K562 (cell line): ENCODE measurements at regions not wholly inside any gene's neighbourhood (a gene's known extent, or its start where the extent isn't known, plus 50 kb on each side); places are given as distances from the start of the nearest gene placed in this dataset.

Experiments
- CEBPZ ChIP-seq: fragments of 150-350 bp; IDR thresholded peaks from 2 replicates; pipeline ENCODE4 v1.6.1; 2014; ENCODE audit warnings: low read depth, mild to moderate bottlenecking, low read length, borderline replicate concordance
- GABPB1 ChIP-seq: sonication (generic); formaldehyde crosslinking; IDR thresholded peaks from 2 replicates; pipeline ENCODE4 v1.8.0; 2022; ENCODE audit warnings: mild to moderate bottlenecking, missing genetic modification reagents
- ILK ChIP-seq: fragments of 450-650 bp; IDR thresholded peaks from 2 replicates; pipeline ENCODE4 v1.6.1; 2016; ENCODE audit warnings: missing genetic modification characterization, low read depth, mild to moderate bottlenecking, missing compliant biosample characterization, moderate library complexity, borderline replicate concordance
- TAF9B ChIP-seq: fragments of 450-650 bp; IDR thresholded peaks from 2 replicates; pipeline ENCODE4 v1.6.1; 2018; ENCODE audit warnings: mild to moderate bottlenecking; ENCODE audit not compliant: partially characterized antibody
- TSC22D4 ChIP-seq: fragments of 450-650 bp; IDR thresholded peaks from 2 replicates; pipeline ENCODE4 v1.6.1; 2016; ENCODE audit warnings: missing genetic modification characterization, missing biosample characterization, control low read depth
- WHSC1 ChIP-seq: IDR thresholded peaks from one replicate; pipeline ENCODE4 v1.6.1; 2012; ENCODE audit warnings: low read length, control low read depth, inconsistent platforms
- ZBTB7A ChIP-seq: IDR thresholded peaks from 2 replicates; pipeline ENCODE4 v1.6.1; 2011; ENCODE audit warnings: low read depth, mild to moderate bottlenecking, low read length, moderate library complexity, borderline replicate concordance; ENCODE audit not compliant: control insufficient read depth
- ZEB2 ChIP-seq: fragments of 450-650 bp; IDR thresholded peaks from 2 replicates; pipeline ENCODE4 v1.6.1; 2016
- TF ChIP-seq, protein P1 (sequence below): fragments of 250-450 bp; sonication (Bioruptor Pico); IDR thresholded peaks from 2 replicates; pipeline ENCODE4 v1.4.0; 2020; ENCODE audit warnings: borderline replicate concordance

DNA sequence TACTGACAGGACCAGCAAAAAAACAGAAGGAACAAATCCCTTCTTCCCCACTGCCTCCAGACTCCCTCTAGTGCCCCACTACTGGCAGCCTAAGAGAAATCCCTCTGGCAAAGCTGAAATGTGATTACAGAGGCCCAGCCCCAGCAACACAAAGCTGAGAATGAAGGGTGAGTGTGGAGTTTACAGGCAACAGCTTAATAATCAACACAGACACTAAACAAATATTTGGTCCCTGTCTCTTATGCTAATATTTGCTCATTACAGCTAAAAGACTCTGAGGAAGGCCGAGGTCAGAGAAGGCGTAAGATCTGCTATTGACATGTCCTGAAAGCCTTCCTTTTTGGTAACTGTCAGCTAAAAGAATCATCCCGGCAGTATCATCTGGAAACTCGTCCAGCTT is 308.5 kb upstream of the RASGRP1 start (continued):
- no peak for TF ChIP-seq CEBPZ
- TF ChIP-seq GABPB1: no peak
- TF ChIP-seq ZEB2: no peak
- no peak for TF ChIP-seq ZBTB7A
- no peak for TF ChIP-seq TSC22D4
- no peak for TF ChIP-seq ILK (tag)
- TF ChIP-seq TAF9B: no peak
- TF ChIP-seq WHSC1: no peak
- TF ChIP-seq, protein P1, sequence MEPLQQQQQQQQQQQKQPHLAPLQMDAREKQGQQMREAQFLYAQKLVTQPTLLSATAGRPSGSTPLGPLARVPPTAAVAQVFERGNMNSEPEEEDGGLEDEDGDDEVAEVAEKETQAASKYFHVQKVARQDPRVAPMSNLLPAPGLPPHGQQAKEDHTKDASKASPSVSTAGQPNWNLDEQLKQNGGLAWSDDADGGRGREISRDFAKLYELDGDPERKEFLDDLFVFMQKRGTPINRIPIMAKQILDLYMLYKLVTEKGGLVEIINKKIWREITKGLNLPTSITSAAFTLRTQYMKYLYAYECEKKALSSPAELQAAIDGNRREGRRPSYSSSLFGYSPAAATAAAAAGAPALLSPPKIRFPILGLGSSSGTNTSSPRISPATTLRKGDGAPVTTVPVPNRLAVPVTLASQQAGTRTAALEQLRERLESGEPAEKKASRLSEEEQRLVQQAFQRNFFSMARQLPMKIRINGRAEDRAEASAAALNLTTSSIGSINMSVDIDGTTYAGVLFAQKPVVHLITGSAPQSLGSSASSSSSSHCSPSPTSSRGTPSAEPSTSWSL (CRISPR knock-in tag): no peak
